HG03342 (cell line): ENCODE measurements at regions not wholly inside any gene's neighbourhood (a gene's known extent, or its start where the extent isn't known, plus 50 kb on each side); places are given as distances from the start of the nearest gene placed in this dataset.

Source experiments
- ATAC-seq: cut with Tn5 transposase; IDR thresholded peaks from one replicate; pipeline ENCODE4 v1.9.1; 2021; ENCODE audit warnings: mild to moderate bottlenecking, moderate library complexity; ENCODE audit not compliant: unreplicated experiment

- ATAC-seq, result no peak
These were observed 212.5 kb downstream of the GLI2 start for GRCh38 chr2:120947982-120948661.

GRCh38 chr2:120948662-120949011 is 213.0 kb downstream of the GLI2 start:
- no peak for ATAC-seq

GRCh38 chr2:120949027-120949956 is 213.6 kb downstream of the GLI2 start:
- no peak for ATAC-seq

GRCh38 chr2:120949957-120950590 is 214.4 kb downstream of the GLI2 start:
- ATAC-seq, result no peak

- no peak for ATAC-seq
These were observed 216.0 kb downstream of the GLI2 start for GRCh38 chr2:120951693-120952092.

- ATAC-seq, result no peak
These were observed 216.7 kb downstream of the GLI2 start for GRCh38 chr2:120952318-120952717.

- no peak for ATAC-seq
These were observed 217.5 kb downstream of the GLI2 start for GRCh38 chr2:120953066-120953756.

GRCh38 chr2:120953843-120954584 is 218.3 kb downstream of the GLI2 start:
- no peak for ATAC-seq

- ATAC-seq, result no peak
These were observed 219.3 kb downstream of the GLI2 start for GRCh38 chr2:120954939-120955338.

GRCh38 chr2:120955427-120955826 is 219.8 kb downstream of the GLI2 start:
- no peak for ATAC-seq

GRCh38 chr2:120956486-120957156 is 221.0 kb downstream of the GLI2 start:
- ATAC-seq, result no peak

GRCh38 chr2:120957905-120958304 is 222.2 kb downstream of the GLI2 start:
- ATAC-seq, result no peak

GRCh38 chr2:120958623-120959366 is 223.1 kb downstream of the GLI2 start:
- no peak for ATAC-seq

GRCh38 chr2:120959426-120959825 is 223.8 kb downstream of the GLI2 start:
- no peak for ATAC-seq

- no peak for ATAC-seq
These were observed 225.2 kb downstream of the GLI2 start for GRCh38 chr2:120960770-120961366.

GRCh38 chr2:120961396-120961795 is 225.7 kb downstream of the GLI2 start:
- no peak for ATAC-seq

- ATAC-seq, result no peak
These were observed 228.5 kb downstream of the GLI2 start for GRCh38 chr2:120963997-120964705.

- no peak for ATAC-seq
These were observed 229.2 kb downstream of the GLI2 start for GRCh38 chr2:120964819-120965218.
